Panc1 (cell line): ENCODE measurements at regions not wholly inside any gene's neighbourhood (a gene's known extent, or its start where the extent isn't known, plus 50 kb on each side); places are given as distances from the start of the nearest gene placed in this dataset.

Source experiments
- ATAC-seq: fragments of 200-7000 bp; cut with Tn5 transposase; 2 replicates; pipeline ENCODE4 v1.9.1; 2020; ENCODE audit warnings: mild to moderate bottlenecking, moderate library complexity
- BruUV-seq: library from RNA; stranded (reverse); fragments of 400-500 nt; replicated peaks from 2 replicates; lab custom pipeline; 2021; lab: Mats Ljungman, UMichigan
- CTCF ChIA-PET: fragments of 300-600 bp; sonication (Branson Sonifier 250); formaldehyde crosslinking; loops from one replicate; lab custom pipeline; 2022; ENCODE audit warnings: antibody characterized with exemption; lab: Charles Lee
- POLR2A ChIA-PET: fragments of 300-600 bp; sonication (Branson Sonifier 250); formaldehyde crosslinking; loops from one replicate; lab custom pipeline; 2022; ENCODE audit warnings: antibody characterized with exemption; lab: Charles Lee
- DNase-seq: peaks from one replicate; pipeline ENCODE4 v3.0.0-alpha.2; 2010; ENCODE audit warnings: low read depth, low spot score
- H3K27ac ChIP-seq: 2 replicates; pipeline ENCODE4 v1.5.1; 2011; ENCODE audit warnings: mild to moderate bottlenecking, low read length, inconsistent platforms
- H3K27me3 ChIP-seq: fragments of 200-500 bp; sonication (Bioruptor generic); 2 replicates; pipeline ENCODE4 v1.6.0; 2014; ENCODE audit warnings: low read length, inconsistent platforms; ENCODE audit not compliant: control insufficient read depth, insufficient read depth
- H3K36me3 ChIP-seq: fragments of 200-500 bp; sonication (Bioruptor generic); 2 replicates; pipeline ENCODE4 v1.5.1; 2014; ENCODE audit warnings: inconsistent platforms, mild to moderate bottlenecking, low read length, moderate library complexity; ENCODE audit not compliant: control insufficient read depth, insufficient read depth
- H3K4me1 ChIP-seq: 2 replicates; pipeline ENCODE4 v1.5.1; 2011; ENCODE audit warnings: inconsistent platforms, mild to moderate bottlenecking, low read length, moderate library complexity; ENCODE audit not compliant: control insufficient read depth, insufficient read depth
- H3K4me3 ChIP-seq, 2 experiments: 2 replicates each; pipeline ENCODE4 v1.5.1; 2011 to 2012; ENCODE audit warnings: low read depth in 2 of 2, low read length in 2 of 2, mild to moderate bottlenecking in 2 of 2, inconsistent platforms in 1 of 2, moderate library complexity in 1 of 2
- H3K9me3 ChIP-seq: fragments of 200-500 bp; sonication (Bioruptor generic); 2 replicates; pipeline ENCODE4 v1.5.1; 2014; ENCODE audit warnings: low read depth, mild to moderate bottlenecking, inconsistent platforms, low read length, moderate library complexity; ENCODE audit not compliant: control insufficient read depth, insufficient read depth
- POLR2AphosphoS5 ChIP-seq: IDR thresholded peaks from 2 replicates; pipeline ENCODE4 v1.6.1; 2012; ENCODE audit warnings: mild to moderate bottlenecking, low read depth, low read length, moderate library complexity
- SIN3A ChIP-seq: IDR thresholded peaks from 2 replicates; pipeline ENCODE4 v1.6.1; 2012; ENCODE audit warnings: low read depth, mild to moderate bottlenecking, low read length, moderate library complexity, borderline replicate concordance; ENCODE audit not compliant: insufficient read depth
- TCF7L2 ChIP-seq: IDR thresholded peaks from 2 replicates; pipeline ENCODE4 v1.6.1; 2011; ENCODE audit warnings: mild to moderate bottlenecking, low read depth, low read length, inconsistent platforms
- in situ Hi-C: cut with HindIII; loops from 2 replicates; pipeline ENCODE4 v1.10.0; 2016; ENCODE audit warnings: low sequenced_read_pairs, low pct_unique_long_range_greater_than_20kb
- intact Hi-C: fragments of 100-400 bp; cut with micrococcal nuclease; formaldehyde crosslinking; loops from one replicate; pipeline ENCODE4 v1.10.0; 2022; ENCODE audit not compliant: unreplicated experiment
- TF ChIP-seq, protein P1 (sequence below): fragments of 450-650 bp; IDR thresholded peaks from 2 replicates; pipeline ENCODE4 v1.5.1; 2017; ENCODE audit warnings: mild to moderate bottlenecking
- TF ChIP-seq, protein P2 (sequence below), 2 experiments: IDR thresholded peaks; 2 replicates each; pipeline ENCODE4 v1.6.1; 2011 to 2012; ENCODE audit warnings: low read depth in 2 of 2, control low read depth in 1 of 2, low read length in 1 of 2, mild to moderate bottlenecking in 1 of 2, moderate library complexity in 1 of 2; ENCODE audit not compliant: insufficient read depth in 1 of 2

DNA sequence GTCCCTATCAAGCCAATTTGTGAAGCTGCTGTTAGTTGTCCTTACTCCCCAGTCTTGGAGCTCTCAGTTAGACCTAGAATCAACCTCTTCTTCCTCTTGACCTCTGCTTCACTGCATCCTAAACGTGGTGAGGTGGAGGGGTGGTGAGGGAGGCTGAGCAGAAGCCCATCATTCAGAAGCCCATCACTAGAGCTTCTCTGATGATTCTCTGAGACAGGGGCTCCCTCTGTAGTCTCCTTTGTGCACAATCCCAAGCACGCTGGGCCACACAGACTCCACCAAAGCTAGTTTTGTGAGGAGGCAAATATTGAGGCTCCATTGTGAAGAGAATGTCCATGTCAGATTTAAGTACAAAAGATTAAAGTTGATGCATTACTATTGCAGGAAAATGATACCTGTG is 163.8 kb upstream of the PRSS1 start:
- ATAC-seq (peak; percentile 60), DNase-seq (no peak)
- H3K4me1 ChIP-seq, result peaks cover 5% of the 10 kb centered on the region
- H3K27ac ChIP-seq, result no peak overlapping the region
- in situ Hi-C loops, result no loop called here
- ChIA-PET POLR2A (no interaction called here), CTCF (interaction anchor here (0.7 to 1.0 kb wide), 2 partner anchors 49 to 50 kb away, joined by 3 to 4 read pairs; no protein-coding TSS in a partner anchor)
- intact Hi-C loops, result loop anchor here (5.0 kb wide), 1 partner anchor 48 kb away; no protein-coding TSS in a partner anchor
- no peaks in the 10 kb centered on the region for H3K36me3 ChIP-seq
- no peaks in the 10 kb centered on the region for H3K9me3 ChIP-seq
- H3K27me3 ChIP-seq, result no peaks in the 10 kb centered on the region
- no peak overlapping the region for H3K4me3 ChIP-seq
- no TSS peak for BruUV-seq
- no peak for TF ChIP-seq POLR2AphosphoS5
- TF ChIP-seq, protein P1, sequence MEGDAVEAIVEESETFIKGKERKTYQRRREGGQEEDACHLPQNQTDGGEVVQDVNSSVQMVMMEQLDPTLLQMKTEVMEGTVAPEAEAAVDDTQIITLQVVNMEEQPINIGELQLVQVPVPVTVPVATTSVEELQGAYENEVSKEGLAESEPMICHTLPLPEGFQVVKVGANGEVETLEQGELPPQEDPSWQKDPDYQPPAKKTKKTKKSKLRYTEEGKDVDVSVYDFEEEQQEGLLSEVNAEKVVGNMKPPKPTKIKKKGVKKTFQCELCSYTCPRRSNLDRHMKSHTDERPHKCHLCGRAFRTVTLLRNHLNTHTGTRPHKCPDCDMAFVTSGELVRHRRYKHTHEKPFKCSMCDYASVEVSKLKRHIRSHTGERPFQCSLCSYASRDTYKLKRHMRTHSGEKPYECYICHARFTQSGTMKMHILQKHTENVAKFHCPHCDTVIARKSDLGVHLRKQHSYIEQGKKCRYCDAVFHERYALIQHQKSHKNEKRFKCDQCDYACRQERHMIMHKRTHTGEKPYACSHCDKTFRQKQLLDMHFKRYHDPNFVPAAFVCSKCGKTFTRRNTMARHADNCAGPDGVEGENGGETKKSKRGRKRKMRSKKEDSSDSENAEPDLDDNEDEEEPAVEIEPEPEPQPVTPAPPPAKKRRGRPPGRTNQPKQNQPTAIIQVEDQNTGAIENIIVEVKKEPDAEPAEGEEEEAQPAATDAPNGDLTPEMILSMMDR, result peak; percentile 44

DNA sequence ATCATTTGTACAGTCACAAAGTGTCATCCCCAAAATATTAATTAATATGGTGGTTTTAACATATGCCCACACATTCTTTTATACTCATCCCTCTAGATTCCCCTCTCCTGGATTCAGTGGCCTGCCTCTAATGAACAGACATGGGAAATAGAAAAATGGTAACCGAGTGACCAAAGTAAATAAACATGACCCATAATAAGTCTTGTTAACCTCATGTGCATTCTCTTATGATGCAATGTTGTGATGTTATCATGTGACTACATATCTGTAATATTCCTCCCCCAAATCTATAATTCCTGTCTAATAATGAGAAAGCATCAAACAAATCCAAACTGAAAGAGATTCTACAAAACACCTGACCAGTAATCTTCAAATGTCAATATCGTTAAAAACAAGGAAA is 164.5 kb upstream of the PRSS1 start:
- no peak for ATAC-seq
- intact Hi-C loops, result loop anchor here (5.0 kb wide), 1 partner anchor 47 kb away; no protein-coding TSS in a partner anchor
- Histone ChIP-seq H3K4me3 (no peak overlapping the region), H3K27me3 (no peaks in the 10 kb centered on the region), H3K27ac (no peak overlapping the region), H3K36me3 (no peaks in the 10 kb centered on the region), H3K4me1 (peaks cover 5% of the 10 kb centered on the region), H3K9me3 (no peaks in the 10 kb centered on the region)
- ChIA-PET CTCF (interaction anchor here (0.7 to 1.0 kb wide), 2 partner anchors 49 to 50 kb away, joined by 3 to 4 read pairs; no protein-coding TSS in a partner anchor), POLR2A (no interaction called here)
- in situ Hi-C loops, result no loop called here
- BruUV-seq, result no TSS peak
- no peak for TF ChIP-seq TCF7L2
- TF ChIP-seq, protein P1, result no peak
- TF ChIP-seq, protein P2, sequence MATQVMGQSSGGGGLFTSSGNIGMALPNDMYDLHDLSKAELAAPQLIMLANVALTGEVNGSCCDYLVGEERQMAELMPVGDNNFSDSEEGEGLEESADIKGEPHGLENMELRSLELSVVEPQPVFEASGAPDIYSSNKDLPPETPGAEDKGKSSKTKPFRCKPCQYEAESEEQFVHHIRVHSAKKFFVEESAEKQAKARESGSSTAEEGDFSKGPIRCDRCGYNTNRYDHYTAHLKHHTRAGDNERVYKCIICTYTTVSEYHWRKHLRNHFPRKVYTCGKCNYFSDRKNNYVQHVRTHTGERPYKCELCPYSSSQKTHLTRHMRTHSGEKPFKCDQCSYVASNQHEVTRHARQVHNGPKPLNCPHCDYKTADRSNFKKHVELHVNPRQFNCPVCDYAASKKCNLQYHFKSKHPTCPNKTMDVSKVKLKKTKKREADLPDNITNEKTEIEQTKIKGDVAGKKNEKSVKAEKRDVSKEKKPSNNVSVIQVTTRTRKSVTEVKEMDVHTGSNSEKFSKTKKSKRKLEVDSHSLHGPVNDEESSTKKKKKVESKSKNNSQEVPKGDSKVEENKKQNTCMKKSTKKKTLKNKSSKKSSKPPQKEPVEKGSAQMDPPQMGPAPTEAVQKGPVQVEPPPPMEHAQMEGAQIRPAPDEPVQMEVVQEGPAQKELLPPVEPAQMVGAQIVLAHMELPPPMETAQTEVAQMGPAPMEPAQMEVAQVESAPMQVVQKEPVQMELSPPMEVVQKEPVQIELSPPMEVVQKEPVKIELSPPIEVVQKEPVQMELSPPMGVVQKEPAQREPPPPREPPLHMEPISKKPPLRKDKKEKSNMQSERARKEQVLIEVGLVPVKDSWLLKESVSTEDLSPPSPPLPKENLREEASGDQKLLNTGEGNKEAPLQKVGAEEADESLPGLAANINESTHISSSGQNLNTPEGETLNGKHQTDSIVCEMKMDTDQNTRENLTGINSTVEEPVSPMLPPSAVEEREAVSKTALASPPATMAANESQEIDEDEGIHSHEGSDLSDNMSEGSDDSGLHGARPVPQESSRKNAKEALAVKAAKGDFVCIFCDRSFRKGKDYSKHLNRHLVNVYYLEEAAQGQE (IDR thresholded peaks at IDR 0.05; ENCODE audit: insufficient read depth in 1 of 2, low read depth in 2 of 2, low read length in 1 of 2), result no peak
- no peak for TF ChIP-seq POLR2AphosphoS5
- TF ChIP-seq SIN3A, result no peak
- no peak for DNase-seq
